GM19395 (cell line): ENCODE measurements at regions not wholly inside any gene's neighbourhood (a gene's known extent, or its start where the extent isn't known, plus 50 kb on each side); places are given as distances from the start of the nearest gene placed in this dataset.

Experiments
- ATAC-seq: cut with Tn5 transposase; IDR thresholded peaks from one replicate; pipeline ENCODE4 v1.9.1; 2021; ENCODE audit warnings: mild to moderate bottlenecking, moderate library complexity; ENCODE audit not compliant: unreplicated experiment

DNA sequence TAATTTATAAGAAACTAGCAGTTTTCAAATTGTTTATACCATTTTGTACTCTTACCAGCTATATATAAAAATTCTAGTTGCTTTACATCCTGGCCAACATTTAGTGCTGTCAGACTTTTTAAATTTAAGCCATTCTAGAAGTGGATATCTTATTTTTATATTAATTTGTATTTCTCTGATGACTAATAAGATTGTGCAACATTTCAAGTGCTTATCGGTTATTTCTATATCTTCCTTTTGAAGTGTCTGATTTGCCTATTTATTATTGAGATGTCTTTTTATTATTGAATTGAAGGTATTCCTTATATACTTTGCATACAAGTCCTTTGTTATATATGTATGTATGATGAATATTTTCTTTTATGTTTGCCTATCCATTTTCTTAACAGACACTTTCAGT lies 324.0 kb downstream of the ELAVL2 start:
- ATAC-seq: no peak

DNA sequence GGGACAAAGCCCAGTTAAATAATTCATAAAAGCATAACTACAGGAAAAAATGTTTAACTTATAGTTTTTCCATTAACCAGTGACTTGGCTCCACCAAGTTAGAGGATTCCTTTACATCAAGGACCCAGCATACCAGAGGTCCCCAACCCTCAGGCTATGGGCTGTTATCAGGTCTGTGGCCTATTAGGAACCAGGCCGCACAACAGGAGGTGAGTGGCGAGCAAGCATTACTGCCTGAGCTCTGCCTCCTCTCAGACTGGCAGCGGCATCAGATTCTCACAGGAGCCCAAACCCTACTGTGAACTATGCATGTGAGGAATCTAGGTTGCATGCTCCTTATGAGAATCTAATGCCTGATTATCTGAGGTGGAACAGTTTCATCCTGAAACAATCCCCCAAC lies 303.1 kb downstream of the ELAVL2 start:
- no peak for ATAC-seq

DNA sequence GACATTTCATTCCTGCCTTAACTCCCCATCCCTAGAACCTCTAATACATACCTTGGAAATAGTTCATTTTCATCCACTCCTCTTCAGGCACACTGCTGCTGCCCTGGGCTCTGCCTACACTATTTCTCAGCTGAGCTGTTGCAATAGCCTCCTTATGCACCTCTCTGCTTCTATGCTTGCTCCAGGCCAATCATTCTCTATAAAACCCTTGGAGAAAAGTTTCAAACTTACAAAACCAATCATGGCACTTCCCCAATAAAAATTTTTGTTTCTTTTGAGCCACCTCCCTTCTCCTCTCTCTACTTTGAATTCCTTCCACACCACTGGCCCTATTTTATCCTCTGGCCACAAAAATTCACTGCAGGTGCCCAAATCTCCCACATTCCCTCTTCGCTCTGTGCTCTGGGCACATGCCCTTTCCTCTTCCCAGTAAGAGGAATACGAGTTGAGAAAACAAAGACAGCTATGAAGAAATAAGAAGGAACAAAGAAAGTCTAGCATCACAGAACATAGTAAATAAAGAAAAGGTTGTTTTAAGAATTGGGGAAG lies 301.4 kb downstream of the ELAVL2 start:
- ATAC-seq: no peak

DNA sequence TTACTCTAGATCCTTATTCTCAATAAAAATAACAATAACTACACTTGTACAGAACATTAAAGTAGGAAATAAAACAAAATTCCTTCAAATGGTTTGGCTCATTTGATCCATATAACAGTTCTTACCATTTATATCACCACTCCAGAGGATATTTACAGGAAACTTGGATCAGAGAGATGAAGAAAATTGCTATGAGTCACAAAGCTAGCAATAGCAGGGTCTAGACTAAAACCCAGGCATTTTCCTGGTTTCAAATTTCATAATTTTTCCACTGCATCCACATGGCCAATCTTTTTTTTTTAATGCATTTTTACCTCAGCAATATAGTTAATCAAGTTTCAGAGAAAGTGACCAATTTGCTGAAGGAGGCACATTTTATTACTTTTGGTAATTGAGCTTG lies 299.2 kb downstream of the ELAVL2 start:
- no peak for ATAC-seq

DNA sequence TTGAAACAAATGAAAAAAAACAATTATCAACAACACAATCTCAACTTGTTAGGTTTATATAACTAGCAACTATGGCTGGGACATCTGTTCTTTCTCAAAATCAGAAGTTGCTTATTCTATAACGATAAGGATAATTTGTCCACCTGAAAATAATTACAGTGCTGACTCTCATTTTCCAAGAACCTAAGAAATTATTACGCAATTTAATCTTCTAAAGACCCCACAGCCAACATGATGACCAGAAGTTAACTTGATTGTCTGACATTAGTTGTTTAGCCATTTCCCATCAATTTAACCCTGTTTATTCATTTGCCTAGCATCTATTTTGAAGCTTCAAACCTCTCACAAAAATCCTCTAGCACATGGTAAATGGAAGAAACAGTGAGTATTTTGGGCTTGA lies 293.8 kb downstream of the ELAVL2 start:
- no peak for ATAC-seq

DNA sequence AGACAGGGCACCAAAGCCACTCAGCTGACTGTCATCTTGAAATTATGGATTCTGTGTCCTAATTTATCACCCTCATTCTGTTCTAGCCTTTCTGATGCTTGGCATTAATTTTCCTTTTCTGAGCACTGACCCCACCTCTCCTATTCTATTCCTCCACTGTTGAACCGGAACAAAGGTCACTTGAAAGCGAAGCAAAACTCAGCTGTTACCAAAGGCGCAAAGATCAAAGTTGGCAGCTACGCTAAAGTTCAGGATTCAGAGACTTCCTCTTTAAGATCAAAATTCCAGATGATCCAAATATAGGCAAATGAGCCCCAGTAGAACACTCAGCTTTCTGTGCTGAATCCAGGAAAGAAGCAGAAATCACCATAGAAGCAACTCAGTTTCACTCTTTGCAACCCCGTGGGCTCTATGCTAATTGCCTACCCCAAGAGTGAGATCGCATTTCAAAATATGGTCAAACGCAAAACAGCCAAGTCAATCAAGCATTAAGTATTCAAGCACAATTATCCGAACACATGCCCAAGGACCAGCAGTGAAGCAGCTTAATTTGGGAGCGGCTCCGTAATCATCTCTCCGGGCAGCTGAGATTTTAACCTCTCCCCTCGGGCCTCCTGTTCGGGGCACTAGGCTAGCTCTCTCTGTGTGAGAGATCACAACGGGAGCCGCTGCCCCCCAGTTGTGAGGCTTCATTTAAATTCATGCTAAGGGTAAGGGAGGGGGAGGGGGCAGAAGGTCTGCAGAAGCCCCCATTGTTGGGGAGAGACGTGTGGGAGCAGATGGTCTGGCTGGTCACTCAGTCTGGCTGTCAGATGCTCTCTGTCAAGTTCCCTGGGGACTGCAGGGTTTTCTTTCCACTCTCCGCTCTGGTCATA lies 288.6 kb downstream of the ELAVL2 start:
- ATAC-seq: no peak

DNA sequence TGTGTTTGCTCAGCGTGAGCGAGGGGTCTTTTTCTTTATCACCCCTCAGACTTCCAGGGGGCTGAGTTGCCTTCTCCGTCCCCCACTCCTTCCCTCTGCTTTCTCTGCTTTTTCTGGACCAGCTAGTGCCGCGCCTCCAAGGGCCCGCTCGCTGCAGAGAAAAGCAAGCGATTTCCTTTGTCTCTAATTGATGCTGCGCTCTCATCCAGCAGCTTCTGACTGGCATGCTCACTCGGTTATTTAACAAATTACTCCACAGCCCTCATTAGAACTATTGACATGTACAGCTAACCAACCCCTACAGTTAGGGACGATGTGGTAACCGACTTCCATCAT lies 288.0 kb downstream of the ELAVL2 start:
- ATAC-seq: no peak

DNA sequence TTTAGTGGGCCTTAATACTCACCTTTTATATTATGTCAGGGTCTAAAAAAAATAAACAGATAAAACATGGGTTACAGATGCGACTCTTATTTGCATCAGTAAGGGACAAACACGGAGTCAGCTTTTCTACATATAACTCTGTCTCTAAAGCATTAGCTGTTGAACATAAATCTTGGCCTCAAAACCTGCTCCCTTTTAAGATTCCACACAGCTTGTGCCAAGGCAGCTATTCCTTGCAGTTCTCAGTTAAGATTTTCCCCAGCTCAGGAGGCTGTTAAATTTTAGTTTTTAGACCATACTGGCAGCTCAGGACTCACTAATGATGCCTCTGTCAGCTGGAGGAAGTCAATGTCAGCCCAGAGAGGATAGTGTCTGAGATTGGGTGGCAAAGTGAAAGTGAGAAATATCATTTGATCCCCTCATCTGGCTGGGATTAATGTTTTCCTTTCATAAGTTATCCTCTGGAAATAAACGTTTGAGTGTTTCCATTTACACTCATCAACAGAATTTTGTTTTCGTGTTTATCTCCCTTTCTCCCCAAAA lies 287.5 kb downstream of the ELAVL2 start:
- ATAC-seq: no peak

DNA sequence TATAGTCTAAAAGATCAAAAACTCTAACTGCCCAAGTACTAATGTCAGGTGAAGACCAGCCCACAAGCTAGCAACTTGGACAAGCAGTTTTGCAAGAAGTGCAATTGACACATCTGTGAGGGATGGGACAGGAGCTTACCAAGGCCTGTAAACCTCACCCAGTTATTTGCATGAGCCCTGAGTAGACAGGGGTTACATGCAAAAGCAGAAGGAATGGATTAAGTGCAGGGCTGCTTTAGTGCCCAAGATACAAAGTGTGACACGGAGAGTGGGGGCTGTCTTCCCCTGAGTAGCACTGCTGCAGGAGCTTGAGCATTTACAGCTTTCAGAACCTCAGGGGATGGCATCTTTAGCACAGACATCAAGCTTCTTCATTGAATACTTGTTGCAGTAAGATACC lies 286.7 kb downstream of the ELAVL2 start:
- ATAC-seq: no peak

DNA sequence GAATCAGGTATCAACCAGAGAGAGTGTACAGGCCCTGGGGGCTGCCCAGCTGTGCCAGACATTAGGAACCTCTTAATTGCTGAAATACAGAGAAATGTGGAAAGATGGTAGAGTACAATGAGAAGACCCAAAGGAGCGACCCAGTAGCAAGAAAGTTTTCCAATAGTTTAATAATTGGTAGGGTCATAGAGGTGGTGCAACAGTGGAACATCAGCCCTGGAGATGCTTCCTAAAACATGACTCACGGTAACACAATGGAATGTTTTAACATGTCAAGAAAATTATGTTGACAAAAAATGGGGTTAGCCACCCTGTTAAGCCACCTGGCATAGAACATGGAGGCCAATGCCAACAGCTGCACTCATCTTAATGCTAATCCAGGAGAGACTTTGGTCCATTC lies 284.1 kb downstream of the ELAVL2 start:
- ATAC-seq: no peak

DNA sequence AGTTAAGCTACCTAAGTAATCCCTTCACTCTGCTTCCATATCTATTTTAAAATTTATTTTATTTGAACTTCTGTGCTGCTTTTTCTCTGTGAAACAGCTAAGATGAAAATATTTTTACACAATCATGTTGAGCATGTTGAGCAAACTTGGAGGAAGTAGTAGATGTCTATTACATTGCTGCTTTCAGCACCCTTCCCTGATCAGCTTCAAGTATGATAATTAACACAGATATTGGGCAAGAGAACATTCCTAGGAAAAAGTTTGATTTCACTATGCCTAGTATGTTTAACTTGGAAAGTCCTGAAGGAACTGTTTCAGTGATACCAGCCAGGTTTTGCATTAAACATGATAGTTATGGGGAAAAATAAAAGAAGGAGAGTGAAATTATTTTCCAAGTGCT lies 283.6 kb downstream of the ELAVL2 start:
- ATAC-seq: no peak

DNA sequence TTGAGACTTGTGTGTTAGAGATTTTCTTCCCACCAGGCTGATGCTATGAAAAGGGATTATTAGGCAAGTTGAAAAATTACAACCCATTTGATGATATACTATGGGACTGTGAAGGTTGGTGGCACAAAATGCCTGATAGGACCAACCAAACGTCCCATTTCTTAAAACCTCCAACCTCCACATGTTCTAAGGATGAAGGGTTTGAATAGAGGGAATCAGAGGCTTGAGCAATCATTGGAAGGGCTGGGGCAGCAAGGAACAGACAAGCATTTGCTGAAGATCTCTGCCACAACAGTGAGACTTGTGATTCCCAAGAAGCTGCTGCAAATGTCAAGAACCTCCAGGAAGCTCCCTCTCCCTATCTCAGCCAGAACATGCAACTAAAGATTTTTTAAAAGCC lies 283.1 kb downstream of the ELAVL2 start:
- ATAC-seq: no peak

DNA sequence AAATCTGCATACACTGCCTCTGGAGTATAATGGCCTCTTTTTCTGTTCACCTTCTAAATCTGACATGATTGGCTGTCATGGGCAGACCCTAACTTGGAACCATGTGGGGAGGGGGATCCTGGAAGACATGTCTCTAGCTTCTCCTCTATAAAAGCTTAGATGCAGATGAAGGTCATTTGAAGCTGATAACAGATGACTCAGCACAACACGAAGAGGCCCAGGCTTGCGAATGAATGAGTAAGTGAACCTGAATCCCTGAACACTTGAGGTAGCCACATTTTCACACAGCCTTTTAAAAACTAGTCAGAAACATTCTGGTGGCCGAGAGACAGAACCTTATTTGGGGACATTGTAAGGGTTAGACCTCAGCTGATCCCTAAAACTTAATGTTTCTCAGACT lies 282.6 kb downstream of the ELAVL2 start:
- no peak for ATAC-seq

DNA sequence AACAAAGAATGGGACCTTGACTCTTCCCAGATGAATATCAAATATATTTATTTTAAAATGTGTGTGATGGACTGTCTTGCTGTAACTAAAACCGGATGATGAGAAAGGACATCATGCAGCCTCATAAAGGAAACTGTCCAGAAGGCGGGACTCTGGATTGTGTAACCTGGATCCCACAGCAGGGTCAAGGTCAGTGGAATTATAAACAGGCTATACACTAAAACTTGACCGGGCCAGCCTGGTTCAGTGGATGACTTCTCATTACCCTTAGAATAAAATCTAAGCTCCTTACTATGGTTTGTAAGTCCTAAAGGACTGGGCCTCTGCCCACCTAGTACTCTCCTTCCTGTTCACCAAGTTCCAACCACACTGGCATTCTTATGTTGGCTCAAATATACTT lies 280.3 kb downstream of the ELAVL2 start:
- ATAC-seq: no peak

DNA sequence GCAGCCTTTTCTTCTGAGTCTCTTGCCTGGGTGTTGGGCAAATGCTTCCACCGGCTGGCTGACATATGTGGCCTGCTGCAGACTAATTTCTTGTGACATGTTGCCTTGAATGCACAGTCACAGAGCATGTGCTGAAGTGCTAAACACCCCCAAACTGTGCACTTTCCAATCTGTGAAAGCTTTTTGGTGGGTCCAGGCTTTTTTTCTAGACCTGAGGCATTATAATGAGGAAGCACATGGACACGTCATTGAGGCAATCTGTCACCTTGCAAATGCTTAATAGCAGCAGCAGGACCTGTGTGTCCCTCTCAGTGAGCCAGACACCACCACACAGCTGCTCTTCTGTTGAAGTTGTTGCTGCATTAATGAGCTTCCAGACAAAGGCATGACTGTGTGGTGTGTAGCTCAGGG lies 274.7 kb downstream of the ELAVL2 start:
- no peak for ATAC-seq

DNA sequence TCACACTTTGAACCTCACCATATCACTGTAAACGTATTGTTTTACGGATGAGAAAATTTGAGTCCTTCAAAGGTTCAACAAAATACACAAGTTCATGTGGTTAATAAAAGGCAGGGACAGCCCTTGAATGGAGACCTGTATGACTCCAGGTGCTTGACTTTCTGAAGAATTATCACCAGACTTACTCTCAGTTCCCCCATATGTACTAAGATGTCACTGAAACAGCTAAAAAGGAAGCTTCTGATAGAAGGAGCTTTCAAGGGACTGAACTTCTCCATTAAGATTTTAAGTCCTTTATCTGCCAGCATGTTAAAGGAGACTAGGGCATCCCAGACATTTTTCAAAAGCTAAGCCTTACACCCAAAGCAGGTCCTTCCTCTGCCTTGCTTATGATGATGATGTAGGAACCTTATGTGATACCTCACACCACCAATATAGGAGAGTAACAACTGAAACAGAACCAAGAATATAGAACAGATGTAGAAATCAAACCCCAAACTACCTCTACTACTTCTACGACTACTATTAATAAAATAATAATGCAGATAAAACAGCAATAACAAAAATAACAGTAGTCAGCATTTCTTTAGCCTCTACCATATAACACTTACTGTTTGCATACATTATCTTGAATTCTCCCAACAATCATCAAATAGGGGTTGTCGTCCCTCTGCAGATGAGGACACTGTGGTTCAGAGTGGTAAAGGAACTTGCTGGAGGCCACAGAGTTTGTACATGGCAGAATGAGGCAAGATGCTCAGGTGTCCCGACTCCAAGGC lies 273.9 kb downstream of the ELAVL2 start:
- no peak for ATAC-seq

DNA sequence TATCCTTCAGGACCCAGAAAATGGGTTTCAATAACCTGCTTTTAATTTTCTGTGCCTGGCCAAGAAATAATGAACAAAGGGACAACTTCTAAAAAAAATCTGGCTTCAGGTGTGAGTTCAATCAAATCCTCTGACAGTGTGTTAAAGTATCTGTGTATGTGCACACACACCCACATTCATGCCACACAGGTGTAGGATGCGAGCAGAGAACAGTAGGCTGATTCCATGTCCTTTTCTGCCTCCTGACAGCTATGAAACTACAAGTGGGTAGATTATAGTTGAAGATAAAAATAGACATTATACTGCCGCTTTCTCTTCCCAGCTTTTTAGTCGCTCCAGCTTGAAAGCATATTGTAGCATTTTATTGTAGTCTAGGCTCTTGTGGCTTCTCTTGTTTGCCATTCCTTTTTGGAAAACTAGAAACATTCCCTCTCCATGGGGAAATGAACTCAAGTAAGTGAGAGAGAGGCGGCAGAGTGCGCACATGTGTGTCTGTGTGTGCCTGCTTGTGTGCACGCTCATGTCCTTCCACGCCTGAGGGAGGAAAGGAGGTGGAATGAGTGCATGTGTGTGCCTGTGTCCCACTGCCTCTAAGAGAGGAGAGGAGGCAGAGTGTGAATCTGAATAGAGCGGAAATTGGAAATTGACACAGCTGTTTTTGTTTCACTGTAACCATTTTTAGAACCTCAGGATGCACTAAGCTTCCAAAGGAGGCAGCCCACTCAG lies 273.0 kb downstream of the ELAVL2 start:
- ATAC-seq: no peak

DNA sequence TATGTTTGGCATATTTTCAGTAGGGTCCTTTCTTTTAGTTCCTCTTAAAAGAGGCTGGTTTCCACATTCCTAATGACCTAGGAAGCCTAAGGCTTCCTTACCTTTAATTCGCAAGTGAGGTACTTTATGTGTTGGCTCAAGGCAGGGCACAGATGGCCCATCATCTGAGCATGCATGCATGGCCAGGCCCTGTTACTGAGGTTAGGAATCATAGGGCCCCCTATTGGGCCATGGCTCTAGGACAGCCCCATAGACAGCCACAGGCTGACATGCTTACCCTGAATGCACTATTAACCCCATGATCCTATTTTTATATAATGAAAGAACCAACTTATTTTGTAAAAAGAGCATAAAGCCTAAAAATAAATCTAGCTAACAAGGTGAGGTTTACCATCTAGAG lies 271.4 kb downstream of the ELAVL2 start:
- no peak for ATAC-seq

DNA sequence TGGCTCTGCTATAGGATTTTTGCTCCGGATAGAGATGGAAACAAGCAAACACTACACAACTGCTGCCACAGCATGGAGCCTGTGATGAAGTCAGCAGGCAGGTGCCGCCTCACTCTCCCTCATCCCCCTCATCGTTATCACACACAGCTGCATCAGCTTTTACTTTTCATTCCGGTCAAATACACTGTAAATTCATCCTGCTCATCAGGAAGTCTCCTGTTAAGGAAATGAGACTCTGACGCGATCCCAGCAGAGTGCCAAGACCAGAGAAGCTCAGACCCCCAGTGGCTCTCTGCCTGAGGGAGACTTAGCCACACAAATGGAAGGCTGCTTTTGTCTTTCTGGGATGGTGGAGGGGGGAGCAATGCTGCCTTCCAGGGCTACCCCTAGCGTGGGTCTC lies 270.2 kb downstream of the ELAVL2 start:
- ATAC-seq: no peak

DNA sequence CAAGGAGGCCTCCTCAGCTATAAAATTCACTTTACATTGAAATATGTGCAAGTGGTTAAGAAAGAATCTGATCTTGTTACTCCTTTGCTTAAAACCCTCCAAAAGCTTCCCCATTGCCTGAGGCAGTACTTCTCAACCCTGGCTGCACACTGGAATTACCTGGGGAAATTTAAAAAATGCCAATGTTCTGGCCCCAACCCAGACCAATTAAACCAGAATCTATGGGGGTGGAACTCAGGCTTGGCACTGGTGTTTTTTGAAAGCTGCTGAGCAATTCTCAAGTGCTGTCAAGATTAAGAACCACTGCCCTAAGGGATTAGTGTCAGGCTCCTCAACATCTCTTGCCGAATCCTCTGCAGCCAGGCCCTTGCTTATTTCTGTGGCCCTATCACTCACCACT lies 269.6 kb downstream of the ELAVL2 start:
- no peak for ATAC-seq

DNA sequence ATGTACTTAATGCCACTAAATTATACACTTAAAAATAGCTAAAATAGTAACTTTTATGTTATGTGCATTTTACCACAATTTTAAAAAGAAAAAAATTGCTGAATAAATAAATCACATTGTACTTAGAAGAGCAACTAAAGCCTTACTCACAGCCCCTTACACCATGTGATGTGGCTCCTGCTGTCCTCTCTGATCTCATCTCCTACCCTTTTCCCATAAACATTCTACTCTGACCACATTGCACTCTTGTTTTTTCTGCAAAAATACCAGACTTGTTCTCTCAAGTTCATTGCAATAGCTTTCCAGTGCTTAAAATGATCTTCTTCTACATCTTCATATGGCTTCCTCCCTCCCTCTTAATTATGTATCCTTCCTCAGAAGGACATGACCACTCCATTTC lies 268.4 kb downstream of the ELAVL2 start:
- no peak for ATAC-seq
